ENCODE measurements at regions not wholly inside any gene's neighbourhood (a gene's known extent, or its start where the extent isn't known, plus 50 kb on each side); places are given as distances from the start of the nearest gene placed in this dataset.

- H3K36me3 ChIP-seq (ENCODE audit: low read depth), result no peaks in the 10 kb centered on the region
- intact Hi-C loops (cut with DNase I, micrococcal nuclease), result no loop called here
- no peaks in the 10 kb centered on the region for H3K4me1 ChIP-seq (ENCODE audit: low read depth)
- TF ChIP-seq, protein P1, sequence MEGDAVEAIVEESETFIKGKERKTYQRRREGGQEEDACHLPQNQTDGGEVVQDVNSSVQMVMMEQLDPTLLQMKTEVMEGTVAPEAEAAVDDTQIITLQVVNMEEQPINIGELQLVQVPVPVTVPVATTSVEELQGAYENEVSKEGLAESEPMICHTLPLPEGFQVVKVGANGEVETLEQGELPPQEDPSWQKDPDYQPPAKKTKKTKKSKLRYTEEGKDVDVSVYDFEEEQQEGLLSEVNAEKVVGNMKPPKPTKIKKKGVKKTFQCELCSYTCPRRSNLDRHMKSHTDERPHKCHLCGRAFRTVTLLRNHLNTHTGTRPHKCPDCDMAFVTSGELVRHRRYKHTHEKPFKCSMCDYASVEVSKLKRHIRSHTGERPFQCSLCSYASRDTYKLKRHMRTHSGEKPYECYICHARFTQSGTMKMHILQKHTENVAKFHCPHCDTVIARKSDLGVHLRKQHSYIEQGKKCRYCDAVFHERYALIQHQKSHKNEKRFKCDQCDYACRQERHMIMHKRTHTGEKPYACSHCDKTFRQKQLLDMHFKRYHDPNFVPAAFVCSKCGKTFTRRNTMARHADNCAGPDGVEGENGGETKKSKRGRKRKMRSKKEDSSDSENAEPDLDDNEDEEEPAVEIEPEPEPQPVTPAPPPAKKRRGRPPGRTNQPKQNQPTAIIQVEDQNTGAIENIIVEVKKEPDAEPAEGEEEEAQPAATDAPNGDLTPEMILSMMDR (IDR thresholded peaks at IDR 0.05), result no peak
- ATAC-seq (no peak), DNase-seq (no peak)
- H3K9me3 ChIP-seq, result peaks cover 4% of the 10 kb centered on the region
- H3K4me3 ChIP-seq, result no peak overlapping the region
Observed at GRCh38 chr13:81721400-81721799, 1380.5 kb upstream of the SPRY2 start.

- ATAC-seq (no peak), DNase-seq (no peak)
- H3K36me3 ChIP-seq (ENCODE audit: low read depth), result no peaks in the 10 kb centered on the region
- intact Hi-C loops (cut with DNase I, micrococcal nuclease), result no loop called here
- peaks cover 12% of the 10 kb centered on the region for H3K9me3 ChIP-seq
- TF ChIP-seq, protein P1 (IDR thresholded peaks at IDR 0.05), result no peak
- no peaks in the 10 kb centered on the region for H3K4me1 ChIP-seq (ENCODE audit: low read depth)
- no peak overlapping the region for H3K4me3 ChIP-seq
Observed at GRCh38 chr13:81714513-81714912, 1373.6 kb upstream of the SPRY2 start.

GRCh38 chr13:81713201-81713600 is 1372.3 kb upstream of the SPRY2 start:
- TF ChIP-seq, protein P1 (IDR thresholded peaks at IDR 0.05), result no peak
- ATAC-seq (no peak), DNase-seq (no peak)
- Histone ChIP-seq H3K36me3 (ENCODE audit: low read depth) (no peaks in the 10 kb centered on the region), H3K4me1 (ENCODE audit: low read depth) (no peaks in the 10 kb centered on the region), H3K4me3 (no peak overlapping the region), H3K9me3 (peaks cover 12% of the 10 kb centered on the region)
- intact Hi-C loops (cut with DNase I, micrococcal nuclease), result no loop called here

DNA sequence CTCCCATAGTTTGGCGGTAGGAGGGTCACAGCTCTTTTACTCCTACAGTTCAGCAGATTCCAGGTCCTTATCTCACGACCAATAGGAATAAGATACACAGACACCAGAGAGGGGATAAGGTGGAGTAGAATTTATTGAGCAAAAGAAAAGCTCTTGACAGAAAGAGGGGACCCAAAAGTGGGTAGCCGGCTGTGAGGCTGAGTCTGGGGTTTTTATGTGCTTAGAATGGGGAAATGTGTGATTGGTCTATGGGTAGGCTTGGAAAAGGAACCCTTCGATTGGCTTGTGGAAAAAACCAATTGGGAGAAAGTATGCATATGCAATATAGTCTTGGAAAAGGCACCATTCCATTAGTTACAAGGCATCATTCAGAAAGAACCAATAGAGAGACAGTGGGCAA is 1356.9 kb upstream of the SPRY2 start:
- Histone ChIP-seq H3K4me3 (no peak overlapping the region), H3K9me3 (peaks cover 16% of the 10 kb centered on the region), H3K36me3 (ENCODE audit: low read depth) (no peaks in the 10 kb centered on the region), H3K4me1 (ENCODE audit: low read depth) (no peaks in the 10 kb centered on the region)
- TF ChIP-seq, protein P1 (IDR thresholded peaks at IDR 0.05), result no peak
- intact Hi-C loops (cut with DNase I, micrococcal nuclease), result no loop called here
- ATAC-seq, result no peak
- DNase-seq, result no peak

GRCh38 chr13:81686877-81687276 is 1346.0 kb upstream of the SPRY2 start:
- ATAC-seq (no peak), DNase-seq (no peak)
- Histone ChIP-seq H3K9me3 (no peaks in the 10 kb centered on the region), H3K36me3 (ENCODE audit: low read depth) (no peaks in the 10 kb centered on the region), H3K4me1 (ENCODE audit: low read depth) (no peaks in the 10 kb centered on the region), H3K4me3 (no peak overlapping the region)
- TF ChIP-seq, protein P1 (IDR thresholded peaks at IDR 0.05), result no peak
- intact Hi-C loops (cut with DNase I, micrococcal nuclease), result no loop called here

GRCh38 chr13:81683521-81683920 is 1342.6 kb upstream of the SPRY2 start:
- Histone ChIP-seq H3K36me3 (ENCODE audit: low read depth) (no peaks in the 10 kb centered on the region), H3K4me3 (no peak overlapping the region), H3K4me1 (ENCODE audit: low read depth) (no peaks in the 10 kb centered on the region), H3K9me3 (no peaks in the 10 kb centered on the region)
- no peak for DNase-seq
- intact Hi-C loops (cut with DNase I, micrococcal nuclease), result no loop called here
- TF ChIP-seq, protein P1 (IDR thresholded peaks at IDR 0.05), result no peak
- no peak for ATAC-seq

Measured in mucosa of descending colon (tissue), 3 donors.